ENCODE measurements at regions not wholly inside any gene's neighbourhood (a gene's known extent, or its start where the extent isn't known, plus 50 kb on each side); places are given as distances from the start of the nearest gene placed in this dataset.

DNA sequence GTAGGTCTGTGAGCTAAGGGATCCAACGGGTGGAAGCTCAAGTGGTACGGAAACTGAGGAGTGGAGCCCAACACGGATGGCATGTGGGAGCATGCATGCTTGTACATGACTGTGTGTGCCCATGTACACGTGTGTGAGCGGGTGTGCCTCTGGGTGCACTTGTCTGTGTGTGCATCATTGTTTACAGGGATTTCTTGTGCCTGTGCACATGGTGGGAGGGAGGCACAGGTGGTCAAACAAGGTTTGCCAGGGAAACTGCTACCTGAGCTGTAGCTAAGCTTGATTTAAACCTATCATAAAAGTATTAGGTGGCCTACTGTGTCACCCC lies 122.5 kb upstream of the MAMLD1 start:
- TF ChIP-seq, protein P1, sequence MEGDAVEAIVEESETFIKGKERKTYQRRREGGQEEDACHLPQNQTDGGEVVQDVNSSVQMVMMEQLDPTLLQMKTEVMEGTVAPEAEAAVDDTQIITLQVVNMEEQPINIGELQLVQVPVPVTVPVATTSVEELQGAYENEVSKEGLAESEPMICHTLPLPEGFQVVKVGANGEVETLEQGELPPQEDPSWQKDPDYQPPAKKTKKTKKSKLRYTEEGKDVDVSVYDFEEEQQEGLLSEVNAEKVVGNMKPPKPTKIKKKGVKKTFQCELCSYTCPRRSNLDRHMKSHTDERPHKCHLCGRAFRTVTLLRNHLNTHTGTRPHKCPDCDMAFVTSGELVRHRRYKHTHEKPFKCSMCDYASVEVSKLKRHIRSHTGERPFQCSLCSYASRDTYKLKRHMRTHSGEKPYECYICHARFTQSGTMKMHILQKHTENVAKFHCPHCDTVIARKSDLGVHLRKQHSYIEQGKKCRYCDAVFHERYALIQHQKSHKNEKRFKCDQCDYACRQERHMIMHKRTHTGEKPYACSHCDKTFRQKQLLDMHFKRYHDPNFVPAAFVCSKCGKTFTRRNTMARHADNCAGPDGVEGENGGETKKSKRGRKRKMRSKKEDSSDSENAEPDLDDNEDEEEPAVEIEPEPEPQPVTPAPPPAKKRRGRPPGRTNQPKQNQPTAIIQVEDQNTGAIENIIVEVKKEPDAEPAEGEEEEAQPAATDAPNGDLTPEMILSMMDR (IDR thresholded peaks at IDR 0.05): no peak
- TF ChIP-seq POLR2A (IDR thresholded peaks at IDR 0.05): no peak
- DNase-seq (no peak), ATAC-seq (no peak)
- H3K27me3 ChIP-seq: no peaks in the 10 kb centered on the region
- H3K27ac ChIP-seq: no peak overlapping the region
- H3K36me3 ChIP-seq: no peaks in the 10 kb centered on the region
- 34% methylated on average over 2 of the region's 5 CpGs for WGBS (ENCODE audit: insufficient coverage, low coverage, low lambda C conversion rate, missing lambda C conversion rate)
- no peaks in the 10 kb centered on the region for H3K9me3 ChIP-seq
- H3K4me1 ChIP-seq: no peaks in the 10 kb centered on the region
- H3K4me3 ChIP-seq: no peak overlapping the region
- intact Hi-C loops (cut with DNase I): no loop called here

DNA sequence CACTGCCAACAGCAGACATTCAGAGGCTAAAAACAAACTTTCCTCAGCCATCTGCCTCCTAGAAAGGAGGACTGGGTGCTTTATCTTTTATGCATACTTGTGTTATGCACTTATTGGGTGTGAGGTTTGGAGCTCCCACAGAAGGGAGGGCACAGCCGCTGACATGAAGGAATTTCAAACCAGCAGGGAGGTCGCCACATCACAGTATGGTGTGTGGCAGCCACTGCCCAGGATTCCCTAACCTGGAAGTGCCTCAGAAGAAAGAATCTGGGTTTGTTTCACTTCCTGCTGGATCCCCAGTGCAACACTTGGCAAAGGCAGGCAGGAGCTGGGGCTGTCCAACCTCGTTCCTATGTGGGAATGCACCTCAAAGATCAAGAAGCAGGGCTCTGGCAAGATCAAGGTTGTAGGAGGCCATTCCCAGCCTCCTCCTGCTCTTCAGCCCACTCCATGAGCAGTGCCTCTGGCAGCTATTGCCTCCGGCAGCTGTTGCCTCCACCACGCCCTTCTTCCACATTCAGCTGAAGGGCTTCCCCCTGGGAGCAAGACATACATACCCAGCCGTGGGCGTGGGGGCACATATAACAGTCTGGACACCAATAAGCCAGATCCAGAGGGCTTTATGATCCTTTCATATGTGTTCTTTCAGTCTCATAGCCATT lies 109.0 kb upstream of the MAMLD1 start:
- Histone ChIP-seq H3K4me1 (no peaks in the 10 kb centered on the region), H3K27me3 (no peaks in the 10 kb centered on the region), H3K27ac (no peak overlapping the region), H3K4me3 (no peak overlapping the region), H3K9me3 (no peaks in the 10 kb centered on the region), H3K36me3 (no peaks in the 10 kb centered on the region)
- intact Hi-C loops (cut with DNase I): no loop called here
- DNase-seq (no peak), ATAC-seq (no peak)
- WGBS (ENCODE audit: insufficient coverage, low coverage, low lambda C conversion rate, missing lambda C conversion rate): no CpG with 5 or more reads among the region's 7 CpGs
- TF ChIP-seq, protein P1 (IDR thresholded peaks at IDR 0.05): no peak
- no peak for TF ChIP-seq POLR2A (IDR thresholded peaks at IDR 0.05)

DNA sequence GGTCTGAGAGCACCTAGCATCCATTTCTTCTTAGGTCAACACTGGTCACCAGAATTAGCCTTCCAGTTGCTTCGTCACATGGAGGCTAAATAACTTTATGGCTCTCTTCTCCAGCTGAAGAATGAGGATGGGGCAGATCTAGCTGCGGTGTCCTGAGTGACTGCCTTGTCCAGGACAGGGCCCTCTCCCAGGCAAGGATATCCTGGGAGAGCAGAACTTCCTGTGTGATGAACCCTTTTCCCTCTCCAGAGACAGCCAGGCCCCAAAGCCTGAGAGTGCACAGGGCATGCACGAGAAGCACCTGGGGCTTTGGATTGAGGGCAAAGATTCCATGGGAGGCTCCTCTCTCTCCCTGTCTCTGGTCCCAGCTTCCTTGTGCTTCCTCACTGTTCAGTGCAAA lies 108.2 kb upstream of the MAMLD1 start:
- DNase-seq (no peak), ATAC-seq (no peak)
- TF ChIP-seq, protein P1 (IDR thresholded peaks at IDR 0.05): no peak
- no peak for TF ChIP-seq POLR2A (IDR thresholded peaks at IDR 0.05)
- H3K27me3 ChIP-seq: no peaks in the 10 kb centered on the region
- no peak overlapping the region for H3K27ac ChIP-seq
- H3K36me3 ChIP-seq: no peaks in the 10 kb centered on the region
- no peaks in the 10 kb centered on the region for H3K9me3 ChIP-seq
- intact Hi-C loops (cut with DNase I): no loop called here
- no peak overlapping the region for H3K4me3 ChIP-seq
- H3K4me1 ChIP-seq: no peaks in the 10 kb centered on the region
- WGBS (ENCODE audit: insufficient coverage, low coverage, low lambda C conversion rate, missing lambda C conversion rate): no CpG with 5 or more reads among the region's 3 CpGs

DNA sequence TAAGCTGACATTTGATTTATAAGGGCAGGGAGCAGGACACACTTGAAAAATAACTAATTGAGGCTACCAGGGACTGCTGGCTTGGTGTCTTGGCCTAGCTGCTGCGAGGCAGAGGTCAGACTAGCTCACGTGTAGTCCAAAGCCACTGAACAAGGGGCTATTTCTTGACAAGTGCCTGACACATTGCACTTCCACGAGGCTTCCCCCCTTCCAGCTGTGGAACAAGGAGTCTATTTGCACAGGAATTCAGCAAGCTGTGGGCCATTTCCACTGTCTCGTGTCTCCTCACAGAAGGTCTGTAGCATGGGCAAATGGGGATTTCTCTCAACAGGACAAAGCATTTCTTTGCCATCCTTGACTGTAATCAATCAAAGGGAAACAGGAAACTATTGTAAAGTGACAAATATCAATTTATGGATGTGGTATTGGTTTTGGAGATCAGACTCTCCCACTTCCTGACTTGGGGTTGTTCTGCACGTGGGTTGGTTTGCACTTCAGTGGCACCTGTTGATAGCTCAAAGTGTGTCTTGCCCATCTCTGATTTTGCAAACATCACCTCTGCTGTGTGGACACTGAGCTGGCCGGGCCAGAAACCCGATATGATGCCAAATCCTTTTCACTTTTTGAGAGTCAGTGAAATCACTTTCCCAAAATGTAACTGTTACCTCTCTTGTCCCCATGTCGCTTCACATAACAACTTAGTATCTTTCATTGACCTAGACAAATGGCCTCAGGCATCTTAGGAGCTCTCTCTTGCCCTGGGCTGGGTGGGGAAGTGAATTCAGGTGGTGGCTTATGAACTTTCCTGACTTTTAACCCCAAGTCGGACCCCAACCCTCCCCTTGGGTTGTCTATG lies 107.4 kb upstream of the MAMLD1 start:
- Histone ChIP-seq H3K27me3 (no peaks in the 10 kb centered on the region), H3K4me3 (no peak overlapping the region), H3K36me3 (no peaks in the 10 kb centered on the region), H3K27ac (no peak overlapping the region), H3K4me1 (no peaks in the 10 kb centered on the region), H3K9me3 (no peaks in the 10 kb centered on the region)
- 49% methylated on average over 5 of the region's 9 CpGs for WGBS (ENCODE audit: insufficient coverage, low coverage, low lambda C conversion rate, missing lambda C conversion rate)
- no peak for DNase-seq
- TF ChIP-seq POLR2A (IDR thresholded peaks at IDR 0.05): no peak
- TF ChIP-seq, protein P1 (IDR thresholded peaks at IDR 0.05): no peak
- ATAC-seq: no peak
- intact Hi-C loops (cut with DNase I): no loop called here

Data from right lobe of liver (tissue), 6 donors.